OCI-LY7 (cell line): ENCODE measurements at regions not wholly inside any gene's neighbourhood (a gene's known extent, or its start where the extent isn't known, plus 50 kb on each side); places are given as distances from the start of the nearest gene placed in this dataset.

Source experiments
- EZH2phosphoT487 ChIP-seq: fragments of 200-600 bp; sonication (generic); IDR thresholded peaks from 2 replicates; pipeline ENCODE4 v1.6.1; 2018; ENCODE audit warnings: low read depth, borderline replicate concordance, mild to moderate bottlenecking, mixed run types, antibody characterized with exemption, low read length, moderate library complexity, mixed read lengths
- TF ChIP-seq, protein P1 (sequence below): fragments of 200-600 bp; sonication (generic); conservative IDR thresholded peaks from 2 replicates; pipeline ENCODE4 v1.5.1; 2014; ENCODE audit warnings: mild to moderate bottlenecking, antibody characterized with exemption, low read length, moderate library complexity, mixed read lengths

DNA sequence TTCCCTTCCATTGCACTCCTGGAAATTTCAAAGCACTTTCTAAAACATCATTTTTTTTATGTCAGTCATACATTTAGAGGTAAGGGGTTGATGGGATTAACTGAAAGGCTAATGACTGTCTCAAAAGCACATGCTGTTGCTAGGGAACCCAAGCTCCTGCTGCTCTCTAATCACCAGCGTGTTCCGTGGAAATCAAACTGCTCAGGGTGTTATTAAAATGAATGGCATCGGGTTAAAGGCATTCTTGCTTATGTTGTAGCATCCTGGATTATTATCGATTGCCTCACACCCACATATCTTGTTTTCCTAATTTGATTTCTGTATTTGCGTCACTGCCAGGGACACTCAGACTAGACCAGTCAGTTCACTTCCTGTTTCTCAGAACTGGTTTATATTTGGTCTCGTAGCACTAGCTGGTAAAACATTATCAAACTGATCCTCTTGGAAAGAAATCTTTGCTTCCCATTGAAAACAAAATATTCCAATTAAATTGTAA, 216.5 kb upstream of the MKLN1 start:
- TF ChIP-seq, protein P1, sequence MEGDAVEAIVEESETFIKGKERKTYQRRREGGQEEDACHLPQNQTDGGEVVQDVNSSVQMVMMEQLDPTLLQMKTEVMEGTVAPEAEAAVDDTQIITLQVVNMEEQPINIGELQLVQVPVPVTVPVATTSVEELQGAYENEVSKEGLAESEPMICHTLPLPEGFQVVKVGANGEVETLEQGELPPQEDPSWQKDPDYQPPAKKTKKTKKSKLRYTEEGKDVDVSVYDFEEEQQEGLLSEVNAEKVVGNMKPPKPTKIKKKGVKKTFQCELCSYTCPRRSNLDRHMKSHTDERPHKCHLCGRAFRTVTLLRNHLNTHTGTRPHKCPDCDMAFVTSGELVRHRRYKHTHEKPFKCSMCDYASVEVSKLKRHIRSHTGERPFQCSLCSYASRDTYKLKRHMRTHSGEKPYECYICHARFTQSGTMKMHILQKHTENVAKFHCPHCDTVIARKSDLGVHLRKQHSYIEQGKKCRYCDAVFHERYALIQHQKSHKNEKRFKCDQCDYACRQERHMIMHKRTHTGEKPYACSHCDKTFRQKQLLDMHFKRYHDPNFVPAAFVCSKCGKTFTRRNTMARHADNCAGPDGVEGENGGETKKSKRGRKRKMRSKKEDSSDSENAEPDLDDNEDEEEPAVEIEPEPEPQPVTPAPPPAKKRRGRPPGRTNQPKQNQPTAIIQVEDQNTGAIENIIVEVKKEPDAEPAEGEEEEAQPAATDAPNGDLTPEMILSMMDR = no peak
- TF ChIP-seq EZH2phosphoT487 = no peak
